ENCODE measurements at regions not wholly inside any gene's neighbourhood (a gene's known extent, or its start where the extent isn't known, plus 50 kb on each side); places are given as distances from the start of the nearest gene placed in this dataset.

DNA sequence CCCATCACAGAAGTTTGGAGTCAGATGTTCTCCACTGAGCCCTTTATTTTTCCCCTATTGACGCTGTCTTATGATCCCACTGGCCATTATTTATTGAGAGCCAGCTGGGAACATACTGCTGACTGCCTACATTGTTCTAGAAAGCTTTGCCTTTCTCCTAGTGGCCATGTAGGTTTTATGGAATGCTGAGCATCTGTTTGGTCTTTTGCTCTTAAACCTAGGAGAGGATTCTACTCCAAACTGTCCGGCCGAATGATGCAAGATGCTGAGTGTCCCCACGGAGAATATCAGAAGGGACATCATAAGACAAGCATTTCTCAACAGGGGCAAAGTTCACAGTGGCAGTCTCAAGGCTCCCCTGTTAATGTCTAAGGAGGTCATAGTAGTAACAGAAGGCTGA is 171.4 kb downstream of the ARRDC4 start:
- Histone ChIP-seq H3K27me3 (replicated peaks) (no peaks in the 10 kb centered on the region), H3K36me3 (replicated peaks) (no peaks in the 10 kb centered on the region), H3K27ac (no peak overlapping the region), H3K4me3 (ENCODE audit: low read depth, low read length) (no peak overlapping the region)
- no peak for DNase-seq
- in situ Hi-C loops (cut with HindIII; ENCODE audit: low pct_ligation_motif_present, low sequenced_read_pairs) = no loop called here
- TF ChIP-seq, protein P1, sequence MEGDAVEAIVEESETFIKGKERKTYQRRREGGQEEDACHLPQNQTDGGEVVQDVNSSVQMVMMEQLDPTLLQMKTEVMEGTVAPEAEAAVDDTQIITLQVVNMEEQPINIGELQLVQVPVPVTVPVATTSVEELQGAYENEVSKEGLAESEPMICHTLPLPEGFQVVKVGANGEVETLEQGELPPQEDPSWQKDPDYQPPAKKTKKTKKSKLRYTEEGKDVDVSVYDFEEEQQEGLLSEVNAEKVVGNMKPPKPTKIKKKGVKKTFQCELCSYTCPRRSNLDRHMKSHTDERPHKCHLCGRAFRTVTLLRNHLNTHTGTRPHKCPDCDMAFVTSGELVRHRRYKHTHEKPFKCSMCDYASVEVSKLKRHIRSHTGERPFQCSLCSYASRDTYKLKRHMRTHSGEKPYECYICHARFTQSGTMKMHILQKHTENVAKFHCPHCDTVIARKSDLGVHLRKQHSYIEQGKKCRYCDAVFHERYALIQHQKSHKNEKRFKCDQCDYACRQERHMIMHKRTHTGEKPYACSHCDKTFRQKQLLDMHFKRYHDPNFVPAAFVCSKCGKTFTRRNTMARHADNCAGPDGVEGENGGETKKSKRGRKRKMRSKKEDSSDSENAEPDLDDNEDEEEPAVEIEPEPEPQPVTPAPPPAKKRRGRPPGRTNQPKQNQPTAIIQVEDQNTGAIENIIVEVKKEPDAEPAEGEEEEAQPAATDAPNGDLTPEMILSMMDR (IDR thresholded peaks at IDR 0.05; ENCODE audit: low read depth, low read length, missing control alignments) = no peak

DNA sequence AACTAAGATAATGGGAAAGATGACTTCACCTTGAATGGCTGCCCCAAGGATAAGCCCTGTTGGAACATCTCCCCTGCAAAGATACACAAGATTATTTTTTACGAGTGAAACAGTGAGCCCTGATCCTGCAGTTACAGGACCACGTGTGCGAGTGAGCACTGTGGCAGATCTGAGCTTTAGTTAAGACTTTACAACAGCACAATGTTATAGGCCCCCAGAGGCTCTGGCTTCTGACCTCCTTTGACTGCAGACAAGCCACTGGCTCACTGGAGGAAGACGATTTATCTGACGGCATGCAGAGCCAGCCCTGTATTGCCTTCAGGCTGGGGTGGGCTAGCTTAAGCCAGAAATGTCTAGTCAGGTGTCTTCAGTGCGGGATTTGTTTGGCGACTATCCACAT is 174.4 kb downstream of the ARRDC4 start:
- TF ChIP-seq, protein P1 (IDR thresholded peaks at IDR 0.05; ENCODE audit: low read depth, low read length, missing control alignments) = no peak
- no peak overlapping the region for H3K27ac ChIP-seq
- in situ Hi-C loops (cut with HindIII; ENCODE audit: low pct_ligation_motif_present, low sequenced_read_pairs) = no loop called here

DNA sequence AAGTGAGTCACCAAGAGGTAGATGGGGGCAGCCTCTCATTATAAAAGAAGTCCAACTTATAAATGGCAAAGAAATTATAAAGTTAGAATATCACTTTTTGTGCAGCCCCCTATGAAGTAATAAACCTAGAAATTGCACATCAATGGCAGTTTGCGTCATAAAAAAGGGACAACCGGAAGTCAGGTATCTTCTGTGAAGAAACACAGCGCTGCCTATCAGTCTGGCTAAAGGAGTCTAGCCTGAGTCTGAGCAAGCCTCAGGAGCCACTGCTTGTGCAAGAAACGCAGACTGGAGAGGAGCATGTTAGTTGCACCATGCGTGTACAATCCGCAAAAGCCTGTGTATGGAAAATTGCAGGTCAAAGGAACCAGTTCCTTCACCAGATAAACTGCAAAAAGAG is 178.4 kb downstream of the ARRDC4 start:
- in situ Hi-C loops (cut with HindIII; ENCODE audit: low pct_ligation_motif_present, low sequenced_read_pairs) = no loop called here
- TF ChIP-seq, protein P1 (IDR thresholded peaks at IDR 0.05; ENCODE audit: low read depth, low read length, missing control alignments) = no peak
- H3K27ac ChIP-seq = no peak overlapping the region
- H3K36me3 ChIP-seq (replicated peaks) = no peaks in the 10 kb centered on the region
- no peaks in the 10 kb centered on the region for H3K27me3 ChIP-seq (replicated peaks)
- H3K4me3 ChIP-seq (ENCODE audit: low read depth, low read length) = no peak overlapping the region
- DNase-seq = no peak

More for the DNA sequence above, 174.4 kb downstream of the ARRDC4 start:
- H3K36me3 ChIP-seq (replicated peaks) = no peaks in the 10 kb centered on the region
- H3K27me3 ChIP-seq (replicated peaks) = no peaks in the 10 kb centered on the region
- no peak for DNase-seq
- no peak overlapping the region for H3K4me3 ChIP-seq (ENCODE audit: low read depth, low read length)

DNA sequence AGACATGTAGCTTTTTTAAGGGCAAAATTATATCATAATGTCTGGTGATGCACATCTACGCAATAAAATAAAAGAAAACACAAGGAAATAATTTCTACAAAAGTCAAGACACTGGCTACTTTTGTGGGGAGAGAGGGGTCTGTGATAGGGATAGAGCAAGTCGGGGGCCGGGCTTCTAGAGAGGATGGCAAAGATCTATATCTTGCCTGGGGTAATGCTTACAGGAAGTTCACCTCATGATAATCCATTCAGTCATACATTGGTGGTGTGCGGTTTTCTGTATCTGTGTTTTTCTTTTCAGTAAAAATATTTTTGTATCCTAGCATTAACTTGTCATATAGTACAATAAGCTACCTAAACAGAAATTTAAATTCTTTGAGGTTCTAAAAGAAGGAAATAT is 178.8 kb downstream of the ARRDC4 start:
- no peak for DNase-seq
- in situ Hi-C loops (cut with HindIII; ENCODE audit: low pct_ligation_motif_present, low sequenced_read_pairs) = no loop called here
- Histone ChIP-seq H3K36me3 (replicated peaks) (no peaks in the 10 kb centered on the region), H3K4me3 (ENCODE audit: low read depth, low read length) (no peak overlapping the region), H3K27ac (no peak overlapping the region), H3K27me3 (replicated peaks) (no peaks in the 10 kb centered on the region)
- TF ChIP-seq, protein P1 (IDR thresholded peaks at IDR 0.05; ENCODE audit: low read depth, low read length, missing control alignments) = no peak

DNA sequence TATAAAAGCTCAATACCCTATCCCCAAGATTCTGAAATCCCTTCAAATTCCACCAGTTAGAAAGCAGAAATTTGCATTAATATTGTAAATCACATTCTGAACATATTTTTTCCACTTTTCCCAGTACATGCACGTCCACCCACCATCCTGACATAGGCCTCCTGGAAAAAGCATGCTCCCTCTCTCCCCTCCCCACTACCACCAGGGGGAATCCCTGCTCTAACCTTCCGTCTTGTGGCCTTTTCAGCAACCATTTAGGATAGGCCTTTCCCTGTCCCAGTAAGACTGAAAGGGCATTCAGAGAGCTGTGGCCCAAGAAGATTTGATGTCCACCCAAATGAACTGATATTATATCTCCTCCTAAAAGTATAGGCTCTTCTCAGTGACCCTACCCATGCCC is 182.1 kb downstream of the ARRDC4 start:
- Histone ChIP-seq H3K4me3 (ENCODE audit: low read depth, low read length) (no peak overlapping the region), H3K27ac (no peak overlapping the region), H3K36me3 (replicated peaks) (no peaks in the 10 kb centered on the region), H3K27me3 (replicated peaks) (no peaks in the 10 kb centered on the region)
- TF ChIP-seq, protein P1 (IDR thresholded peaks at IDR 0.05; ENCODE audit: low read depth, low read length, missing control alignments) = peak; percentile 17
- in situ Hi-C loops (cut with HindIII; ENCODE audit: low pct_ligation_motif_present, low sequenced_read_pairs) = no loop called here
- no peak for DNase-seq

DNA sequence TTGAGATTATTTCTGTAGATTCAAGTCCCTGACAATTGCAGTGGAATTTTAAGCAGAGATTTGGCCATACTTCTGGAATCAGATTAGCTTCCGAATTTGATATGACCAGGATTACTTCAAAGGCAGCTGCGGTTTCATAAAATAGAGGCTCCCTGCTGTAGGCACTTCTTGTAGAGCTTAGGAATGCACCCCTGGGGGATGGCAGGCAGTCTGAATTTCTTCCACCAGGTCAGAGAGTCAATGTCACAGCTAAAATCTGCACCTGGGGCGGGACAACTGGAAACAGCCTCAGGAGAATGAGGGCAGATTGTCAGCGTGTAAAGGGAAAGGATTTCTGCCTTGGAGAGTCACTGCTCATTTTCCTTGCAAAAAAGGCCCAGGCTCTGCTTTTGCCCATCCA is 182.6 kb downstream of the ARRDC4 start:
- in situ Hi-C loops (cut with HindIII; ENCODE audit: low pct_ligation_motif_present, low sequenced_read_pairs) = no loop called here
- no peaks in the 10 kb centered on the region for H3K27me3 ChIP-seq (replicated peaks)
- H3K4me3 ChIP-seq (ENCODE audit: low read depth, low read length) = no peak overlapping the region
- DNase-seq = no peak
- TF ChIP-seq, protein P1 (IDR thresholded peaks at IDR 0.05; ENCODE audit: low read depth, low read length, missing control alignments) = no peak
- no peak overlapping the region for H3K27ac ChIP-seq
- no peaks in the 10 kb centered on the region for H3K36me3 ChIP-seq (replicated peaks)
